Kidney (tissue), 13 donors: ENCODE measurements at regions not wholly inside any gene's neighbourhood (a gene's known extent, or its start where the extent isn't known, plus 50 kb on each side); places are given as distances from the start of the nearest gene placed in this dataset.

ENCODE experiments used
- DNase-seq, 5 donors: peaks; one replicate each; pipeline ENCODE4 v3.0.0-alpha.2; 2013 to 2020
- FAIRE-seq: peaks from 2 replicates; lab custom pipeline; 2012; peaks lifted over from hg19 to GRCh38; lab: Jason Lieb, UNC
- H3K27ac ChIP-seq, 2 donors: one replicate each; pipeline ENCODE4 v1.7.0; 2013; ENCODE audit warnings: low read depth in 2 of 2, low read length in 2 of 2, inconsistent platforms in 1 of 2
- H3K27me3 ChIP-seq: one replicate; pipeline ENCODE4 v1.7.1; 2013; ENCODE audit warnings: low read length, inconsistent platforms; ENCODE audit not compliant: control insufficient read depth, insufficient read depth
- H3K36me3 ChIP-seq, 3 donors: one replicate each; pipeline versions ENCODE4 v1.7.0 to v1.7.1; 2013; ENCODE audit warnings: low read length in 3 of 3, control low read depth in 1 of 3, inconsistent platforms in 1 of 3; ENCODE audit not compliant: insufficient read depth in 3 of 3, control insufficient read depth in 2 of 3
- H3K4me1 ChIP-seq, 3 donors: one replicate each; pipeline versions ENCODE4 v1.7.0 to v1.7.1; 2013; ENCODE audit warnings: low read length in 3 of 3, inconsistent platforms in 1 of 3, low read depth in 1 of 3; ENCODE audit not compliant: control insufficient read depth in 2 of 3, insufficient read depth in 2 of 3
- H3K4me3 ChIP-seq, 3 donors: one replicate each; pipeline versions ENCODE4 v1.7.0 to v1.8.1; 2013; ENCODE audit warnings: low read length in 3 of 3, control low read depth in 1 of 3, inconsistent platforms in 1 of 3
- H3K9ac ChIP-seq, 3 donors: one replicate each; pipeline versions ENCODE4 v1.7.0 to v1.7.1; 2013; ENCODE audit warnings: low read length in 3 of 3, control low read depth in 1 of 3, inconsistent platforms in 1 of 3
- H3K9me3 ChIP-seq, 3 donors: one replicate each; pipeline versions ENCODE4 v1.7.0 to v1.7.1; 2013; ENCODE audit warnings: low read length in 3 of 3, control low read depth in 1 of 3, inconsistent platforms in 1 of 3; ENCODE audit not compliant: control insufficient read depth in 2 of 3, insufficient read depth in 1 of 3
- intact Hi-C: fragments of 100-400 bp; cut with DNase I; formaldehyde crosslinking; loops from one replicate; pipeline ENCODE4 v1.11.1; 2022
- TF ChIP-seq, protein P1 (sequence below): IDR thresholded peaks from 3 replicates; pipeline ENCODE4 v1.5.1; 2012; ENCODE audit warnings: mild to moderate bottlenecking, moderate library complexity, borderline replicate concordance; ENCODE audit not compliant: insufficient read depth; ENCODE audit errors: extremely low read depth
- donor health status: control.
- donor health status: control.
- donor health status: control.
- donor health status: control.
- donor health status: control.
- donor health status: DM: yes; HTN: yes; CAD: no.
- donor health status: Normal renal cell carcinoma (clear cell type).

DNA sequence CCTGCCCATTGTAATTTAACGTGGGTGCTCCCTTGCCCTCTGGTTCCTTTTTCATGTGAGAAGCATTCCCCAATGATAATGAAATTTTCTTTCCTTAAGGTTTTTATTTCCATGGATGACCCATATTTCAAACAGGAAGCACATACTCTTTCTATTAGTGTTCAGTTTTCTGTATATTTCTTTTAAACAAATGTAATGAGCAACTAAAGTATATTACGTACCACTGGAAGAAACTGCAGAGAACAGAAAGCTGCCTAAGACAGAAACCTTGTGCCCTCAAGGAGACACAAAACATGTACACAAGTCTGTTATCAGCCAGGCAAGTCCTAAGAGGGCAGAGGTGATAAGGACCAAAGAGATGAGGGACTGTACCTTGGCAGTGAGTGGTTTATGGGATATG lies 414.9 kb downstream of the ETNK1 start:
- no peak overlapping the region for H3K9ac ChIP-seq
- H3K36me3 ChIP-seq: no peaks in the 10 kb centered on the region
- no peaks in the 10 kb centered on the region for H3K9me3 ChIP-seq
- no peak for DNase-seq
- no peaks in the 10 kb centered on the region for H3K4me1 ChIP-seq
- FAIRE-seq: no peak
- TF ChIP-seq, protein P1, sequence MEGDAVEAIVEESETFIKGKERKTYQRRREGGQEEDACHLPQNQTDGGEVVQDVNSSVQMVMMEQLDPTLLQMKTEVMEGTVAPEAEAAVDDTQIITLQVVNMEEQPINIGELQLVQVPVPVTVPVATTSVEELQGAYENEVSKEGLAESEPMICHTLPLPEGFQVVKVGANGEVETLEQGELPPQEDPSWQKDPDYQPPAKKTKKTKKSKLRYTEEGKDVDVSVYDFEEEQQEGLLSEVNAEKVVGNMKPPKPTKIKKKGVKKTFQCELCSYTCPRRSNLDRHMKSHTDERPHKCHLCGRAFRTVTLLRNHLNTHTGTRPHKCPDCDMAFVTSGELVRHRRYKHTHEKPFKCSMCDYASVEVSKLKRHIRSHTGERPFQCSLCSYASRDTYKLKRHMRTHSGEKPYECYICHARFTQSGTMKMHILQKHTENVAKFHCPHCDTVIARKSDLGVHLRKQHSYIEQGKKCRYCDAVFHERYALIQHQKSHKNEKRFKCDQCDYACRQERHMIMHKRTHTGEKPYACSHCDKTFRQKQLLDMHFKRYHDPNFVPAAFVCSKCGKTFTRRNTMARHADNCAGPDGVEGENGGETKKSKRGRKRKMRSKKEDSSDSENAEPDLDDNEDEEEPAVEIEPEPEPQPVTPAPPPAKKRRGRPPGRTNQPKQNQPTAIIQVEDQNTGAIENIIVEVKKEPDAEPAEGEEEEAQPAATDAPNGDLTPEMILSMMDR: no peak
- no peak overlapping the region for H3K4me3 ChIP-seq
- H3K27ac ChIP-seq: no peak overlapping the region
- intact Hi-C loops: no loop called here
- H3K27me3 ChIP-seq: no peaks in the 10 kb centered on the region

DNA sequence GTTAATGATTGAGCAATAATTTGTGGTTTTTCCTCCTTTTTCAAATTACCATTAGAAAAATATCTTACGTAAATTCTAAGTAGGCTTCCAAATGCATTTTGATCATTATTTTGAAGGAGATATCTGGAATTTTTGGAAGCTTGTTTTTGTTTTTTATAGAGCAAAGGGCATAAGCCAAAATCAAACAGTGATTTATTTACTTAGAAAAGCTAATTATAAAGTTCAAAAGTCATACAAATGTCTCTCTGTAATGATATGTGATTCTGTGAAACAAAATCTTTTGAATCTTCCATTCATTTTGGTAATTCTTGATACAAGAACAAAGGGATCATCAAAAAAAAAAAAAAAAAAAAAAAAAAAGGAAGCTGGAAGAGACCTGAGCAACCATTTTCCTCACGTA lies 416.8 kb downstream of the ETNK1 start:
- intact Hi-C loops: no loop called here
- TF ChIP-seq, protein P1: no peak
- H3K27ac ChIP-seq: no peak overlapping the region
- H3K27me3 ChIP-seq: no peaks in the 10 kb centered on the region
- H3K9ac ChIP-seq: no peak overlapping the region
- H3K4me3 ChIP-seq: no peak overlapping the region
- FAIRE-seq (no peak), DNase-seq (no peak)
- no peaks in the 10 kb centered on the region for H3K9me3 ChIP-seq
- H3K36me3 ChIP-seq: no peaks in the 10 kb centered on the region
- no peaks in the 10 kb centered on the region for H3K4me1 ChIP-seq

DNA sequence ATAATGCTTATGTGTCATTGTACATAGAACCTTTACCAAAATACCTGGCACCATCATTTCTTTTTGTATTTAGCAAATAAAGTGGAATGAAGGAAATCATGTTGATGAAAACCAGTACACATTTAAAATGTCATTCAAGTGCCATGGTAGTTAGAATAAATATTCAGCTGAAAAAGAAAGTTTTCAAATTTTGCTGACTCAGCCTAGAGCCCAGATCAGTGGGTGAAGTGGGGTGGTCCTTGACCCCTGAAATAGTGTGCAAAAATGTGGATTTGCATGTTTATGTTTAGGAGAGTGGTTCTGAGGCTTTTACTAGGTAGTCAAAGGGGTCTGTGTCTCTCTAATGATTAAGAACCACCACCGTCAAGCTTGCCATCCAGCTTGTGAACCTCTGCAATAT lies 418.7 kb downstream of the ETNK1 start:
- TF ChIP-seq, protein P1: no peak
- FAIRE-seq (no peak), DNase-seq (no peak)
- no peaks in the 10 kb centered on the region for H3K27me3 ChIP-seq
- H3K9ac ChIP-seq: no peak overlapping the region
- intact Hi-C loops: no loop called here
- no peak overlapping the region for H3K27ac ChIP-seq
- no peak overlapping the region for H3K4me3 ChIP-seq
- H3K4me1 ChIP-seq: no peaks in the 10 kb centered on the region
- H3K9me3 ChIP-seq: no peaks in the 10 kb centered on the region
- no peaks in the 10 kb centered on the region for H3K36me3 ChIP-seq

DNA sequence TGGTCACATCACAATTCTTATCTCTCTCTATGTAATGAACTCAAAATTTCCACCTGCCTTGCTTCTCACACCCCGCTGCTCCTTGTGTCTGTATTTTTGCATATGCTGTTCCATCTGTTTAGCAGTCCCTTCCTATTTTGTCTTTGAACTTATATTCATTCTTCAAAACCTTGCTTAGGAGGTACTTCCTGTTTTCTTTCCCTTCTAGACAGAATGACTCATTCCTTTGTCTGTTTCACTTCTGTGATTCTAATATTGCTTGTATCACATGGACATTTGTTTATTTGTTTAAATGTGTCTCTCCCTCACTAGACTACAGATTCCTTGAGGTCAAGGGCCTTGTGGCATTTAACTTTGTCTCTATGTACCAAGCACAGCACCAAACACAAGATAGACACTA lies 424.2 kb downstream of the ETNK1 start:
- TF ChIP-seq, protein P1: no peak
- no peak for FAIRE-seq
- Histone ChIP-seq H3K9me3 (no peaks in the 10 kb centered on the region), H3K9ac (no peak overlapping the region), H3K27me3 (no peaks in the 10 kb centered on the region), H3K4me1 (no peaks in the 10 kb centered on the region), H3K4me3 (no peak overlapping the region), H3K36me3 (no peaks in the 10 kb centered on the region), H3K27ac (no peak overlapping the region)
- intact Hi-C loops: no loop called here
- no peak for DNase-seq
